Activated naive CD4-positive, alpha-beta T cell treated with anti-CD3 and anti-CD28 coated beads, Interleukin-2, amount 10 ng/mL, durations not matched to agents 7 days and 5 days (primary cell): ENCODE measurements at regions not wholly inside any gene's neighbourhood (a gene's known extent, or its start where the extent isn't known, plus 50 kb on each side); places are given as distances from the start of the nearest gene placed in this dataset.

ENCODE experiments used
- CTCF ChIA-PET: fragments of 350-600 bp; sonication (Branson Sonifier 250); formaldehyde crosslinking; loops from one replicate; lab custom pipeline; 2021; ENCODE audit warnings: antibody characterized with exemption; lab: Charles Lee
- DNase-seq: peaks from one replicate; pipeline ENCODE4 v3.0.0-alpha.2; 2020
- H3K27ac Mint-ChIP-seq: one replicate; pipeline ENCODE4 v1.8.0; 2021; ENCODE audit warnings: mild to moderate bottlenecking, moderate library complexity, mixed read lengths
- H3K27me3 Mint-ChIP-seq: one replicate; pipeline ENCODE4 v1.8.0; 2021; ENCODE audit warnings: mild to moderate bottlenecking, mixed read lengths
- H3K36me3 Mint-ChIP-seq: one replicate; pipeline ENCODE4 v1.8.0; 2021; ENCODE audit warnings: mixed read lengths
- H3K4me1 Mint-ChIP-seq: one replicate; pipeline ENCODE4 v1.8.0; 2021; ENCODE audit warnings: mixed read lengths
- H3K4me3 Mint-ChIP-seq: one replicate; pipeline ENCODE4 v1.8.0; 2021; ENCODE audit warnings: mild to moderate bottlenecking, moderate library complexity, mixed read lengths
- H3K9me3 Mint-ChIP-seq: one replicate; pipeline ENCODE4 v1.8.0; 2021; ENCODE audit warnings: mixed read lengths

GRCh38 chr1:177442584-177442983, 271.8 kb downstream of the BRINP2 start:
- DNase-seq, result no peak
- no peaks in the 10 kb centered on the region for H3K4me1 Mint-ChIP-seq
- H3K4me3 Mint-ChIP-seq, result no peak overlapping the region
- no peaks in the 10 kb centered on the region for H3K9me3 Mint-ChIP-seq
- no peaks in the 10 kb centered on the region for H3K27me3 Mint-ChIP-seq
- H3K36me3 Mint-ChIP-seq, result no peaks in the 10 kb centered on the region
- CTCF ChIA-PET, result no interaction called here
- H3K27ac Mint-ChIP-seq, result no peak overlapping the region

DNA sequence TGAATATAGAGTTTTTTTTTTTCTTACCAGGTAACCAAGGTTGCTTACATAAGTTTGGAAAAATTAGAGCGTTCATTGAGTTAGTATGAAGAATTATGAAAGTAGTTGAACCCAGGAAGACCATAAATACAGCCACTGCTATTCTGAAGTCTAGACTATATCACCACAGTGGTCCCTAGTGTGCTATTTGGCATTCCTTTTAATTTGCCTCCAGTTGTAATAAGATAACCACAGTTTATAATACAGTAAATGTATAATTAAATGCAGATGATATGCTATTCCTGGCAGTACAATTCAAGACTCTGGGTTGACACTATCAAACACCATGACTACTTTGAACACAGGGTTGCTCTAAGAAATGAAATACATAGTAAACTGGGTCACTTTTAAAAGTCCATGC, 270.5 kb downstream of the BRINP2 start:
- Mint-ChIP-seq H3K9me3 (no peaks in the 10 kb centered on the region), H3K4me1 (no peaks in the 10 kb centered on the region), H3K36me3 (no peaks in the 10 kb centered on the region), H3K27ac (no peak overlapping the region), H3K4me3 (no peak overlapping the region), H3K27me3 (no peaks in the 10 kb centered on the region)
- DNase-seq, result no peak
- CTCF ChIA-PET, result no interaction called here

DNA sequence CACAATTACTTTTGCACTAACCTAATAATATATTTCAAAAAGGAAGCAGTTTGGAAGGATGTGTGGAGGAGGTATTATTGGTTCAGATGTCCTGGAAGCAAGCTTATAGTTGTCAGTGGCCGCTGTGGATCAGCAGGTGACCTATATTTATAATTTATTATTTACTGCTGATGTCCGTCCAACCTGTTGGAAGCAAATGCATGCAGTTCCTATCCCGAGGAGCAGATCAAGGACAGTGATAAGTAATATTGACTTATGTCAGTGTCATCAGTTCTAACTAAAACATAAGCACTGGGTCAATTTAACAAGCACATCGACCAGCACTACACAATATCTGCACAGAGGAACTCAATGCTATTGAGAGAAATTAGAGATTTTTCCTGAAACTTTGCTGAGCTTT, 270.1 kb downstream of the BRINP2 start:
- no peak for DNase-seq
- H3K27me3 Mint-ChIP-seq, result no peaks in the 10 kb centered on the region
- CTCF ChIA-PET, result no interaction called here
- no peaks in the 10 kb centered on the region for H3K36me3 Mint-ChIP-seq
- no peaks in the 10 kb centered on the region for H3K4me1 Mint-ChIP-seq
- no peaks in the 10 kb centered on the region for H3K9me3 Mint-ChIP-seq
- no peak overlapping the region for H3K27ac Mint-ChIP-seq
- no peak overlapping the region for H3K4me3 Mint-ChIP-seq

DNA sequence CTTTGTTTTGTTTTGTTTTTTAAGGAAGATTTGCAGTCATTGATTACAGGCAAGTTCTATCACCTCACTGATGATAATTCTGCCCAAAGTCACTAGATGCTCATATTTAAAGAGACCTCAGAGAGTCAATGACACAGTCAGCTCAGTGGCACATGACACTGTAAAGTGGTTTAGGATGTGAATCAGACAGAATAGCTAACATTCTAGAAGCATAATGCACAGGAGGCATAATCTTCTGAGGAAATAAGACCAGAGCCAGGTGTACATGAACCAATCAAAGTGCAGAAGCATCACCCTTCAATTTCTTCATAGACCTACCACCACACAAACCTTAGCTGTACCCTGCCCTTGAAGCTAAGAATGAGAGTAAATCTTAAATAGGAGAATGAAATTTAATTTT, 268.5 kb downstream of the BRINP2 start:
- Mint-ChIP-seq H3K4me3 (no peak overlapping the region), H3K4me1 (no peaks in the 10 kb centered on the region), H3K9me3 (no peaks in the 10 kb centered on the region), H3K27ac (no peak overlapping the region), H3K36me3 (no peaks in the 10 kb centered on the region), H3K27me3 (no peaks in the 10 kb centered on the region)
- CTCF ChIA-PET, result no interaction called here
- DNase-seq, result no peak

GRCh38 chr1:177435364-177435763, 264.6 kb downstream of the BRINP2 start:
- no peak overlapping the region for H3K4me3 Mint-ChIP-seq
- CTCF ChIA-PET, result no interaction called here
- H3K4me1 Mint-ChIP-seq, result no peaks in the 10 kb centered on the region
- H3K27me3 Mint-ChIP-seq, result no peaks in the 10 kb centered on the region
- no peak overlapping the region for H3K27ac Mint-ChIP-seq
- no peaks in the 10 kb centered on the region for H3K36me3 Mint-ChIP-seq
- no peaks in the 10 kb centered on the region for H3K9me3 Mint-ChIP-seq
- no peak for DNase-seq

DNA sequence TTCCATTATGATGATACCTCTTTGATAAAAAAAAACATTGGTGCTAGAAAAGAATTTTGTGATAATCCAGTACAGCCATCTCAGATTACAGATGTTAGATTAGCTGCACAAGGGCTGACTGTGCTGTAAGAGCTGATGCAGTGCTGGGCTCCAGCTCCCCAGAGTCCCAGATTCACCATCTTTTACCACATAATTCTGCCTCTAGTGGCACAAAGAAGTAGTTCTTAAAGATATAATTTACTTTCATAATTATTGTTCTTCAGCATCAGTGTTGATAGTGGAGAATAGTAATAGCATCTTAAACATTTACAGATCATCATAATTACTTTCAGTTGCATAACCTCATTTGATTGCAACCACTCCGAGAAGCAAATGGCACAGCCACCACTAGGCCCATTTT, 262.1 kb downstream of the BRINP2 start:
- H3K9me3 Mint-ChIP-seq, result no peaks in the 10 kb centered on the region
- no peak overlapping the region for H3K27ac Mint-ChIP-seq
- CTCF ChIA-PET, result no interaction called here
- H3K27me3 Mint-ChIP-seq, result no peaks in the 10 kb centered on the region
- H3K4me3 Mint-ChIP-seq, result no peak overlapping the region
- no peaks in the 10 kb centered on the region for H3K4me1 Mint-ChIP-seq
- DNase-seq, result no peak
- no peaks in the 10 kb centered on the region for H3K36me3 Mint-ChIP-seq

DNA sequence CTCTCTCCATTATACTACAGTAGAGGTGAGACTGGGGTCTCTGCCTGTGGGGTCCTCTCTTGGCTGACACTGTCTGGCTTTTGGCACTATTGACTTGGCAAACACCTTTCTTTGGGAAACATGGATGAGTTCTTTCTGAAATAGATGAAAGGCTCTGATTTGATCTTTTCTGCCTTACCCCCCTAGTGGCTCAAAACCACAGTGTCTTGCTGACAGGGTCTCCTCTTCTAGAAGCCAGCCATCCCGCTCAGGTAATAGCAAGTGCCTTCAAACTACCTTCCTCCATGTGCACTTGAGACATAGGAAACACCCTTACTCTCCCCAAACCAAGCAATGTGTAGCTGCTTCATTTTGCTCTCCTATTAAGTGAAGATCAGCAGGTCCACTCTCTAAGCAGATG, 260.4 kb downstream of the BRINP2 start:
- Mint-ChIP-seq H3K36me3 (no peaks in the 10 kb centered on the region), H3K27me3 (no peaks in the 10 kb centered on the region), H3K4me3 (no peak overlapping the region), H3K4me1 (no peaks in the 10 kb centered on the region), H3K27ac (no peak overlapping the region), H3K9me3 (no peaks in the 10 kb centered on the region)
- no peak for DNase-seq
- CTCF ChIA-PET, result no interaction called here

GRCh38 chr1:177429234-177429633, 258.5 kb downstream of the BRINP2 start:
- Mint-ChIP-seq H3K36me3 (no peaks in the 10 kb centered on the region), H3K4me3 (no peak overlapping the region), H3K27me3 (no peaks in the 10 kb centered on the region), H3K4me1 (no peaks in the 10 kb centered on the region), H3K9me3 (no peaks in the 10 kb centered on the region), H3K27ac (no peak overlapping the region)
- DNase-seq, result no peak
- CTCF ChIA-PET, result no interaction called here

- H3K27me3 Mint-ChIP-seq, result no peaks in the 10 kb centered on the region
- no peak for DNase-seq
- H3K9me3 Mint-ChIP-seq, result no peaks in the 10 kb centered on the region
- H3K27ac Mint-ChIP-seq, result no peak overlapping the region
- H3K36me3 Mint-ChIP-seq, result no peaks in the 10 kb centered on the region
- CTCF ChIA-PET, result no interaction called here
- H3K4me3 Mint-ChIP-seq, result no peak overlapping the region
- no peaks in the 10 kb centered on the region for H3K4me1 Mint-ChIP-seq
These were observed 257.1 kb downstream of the BRINP2 start for GRCh38 chr1:177427811-177428210.

- no peaks in the 10 kb centered on the region for H3K4me1 Mint-ChIP-seq
- H3K27me3 Mint-ChIP-seq, result no peaks in the 10 kb centered on the region
- no peak overlapping the region for H3K27ac Mint-ChIP-seq
- DNase-seq, result no peak
- no peak overlapping the region for H3K4me3 Mint-ChIP-seq
- CTCF ChIA-PET, result no interaction called here
- H3K36me3 Mint-ChIP-seq, result no peaks in the 10 kb centered on the region
- H3K9me3 Mint-ChIP-seq, result no peaks in the 10 kb centered on the region
These were observed 255.7 kb downstream of the BRINP2 start for GRCh38 chr1:177426497-177426896.

DNA sequence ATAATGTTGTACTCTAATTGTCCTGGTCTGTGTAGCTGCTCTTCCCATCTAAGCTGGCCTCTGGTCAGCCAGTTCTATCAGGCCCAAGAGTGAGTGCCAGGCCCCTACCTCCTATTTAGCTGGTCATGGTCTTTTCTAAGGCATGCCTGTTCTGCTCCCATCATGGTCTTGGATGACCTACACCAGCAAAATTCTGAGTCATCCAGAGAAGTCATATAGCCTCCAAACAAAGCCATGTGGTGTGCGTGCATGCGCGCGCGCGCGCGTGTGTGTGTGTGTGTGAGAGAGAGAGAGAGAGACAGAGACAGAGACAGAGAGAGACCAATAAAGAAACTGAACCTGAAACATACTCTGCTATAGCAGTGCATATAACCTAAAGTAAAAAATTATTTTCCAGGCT, 254.4 kb downstream of the BRINP2 start:
- Mint-ChIP-seq H3K4me3 (no peak overlapping the region), H3K27ac (no peak overlapping the region), H3K27me3 (no peaks in the 10 kb centered on the region), H3K36me3 (no peaks in the 10 kb centered on the region), H3K4me1 (no peaks in the 10 kb centered on the region), H3K9me3 (no peaks in the 10 kb centered on the region)
- CTCF ChIA-PET, result no interaction called here
- DNase-seq, result no peak

- no peak overlapping the region for H3K4me3 Mint-ChIP-seq
- H3K27me3 Mint-ChIP-seq, result no peaks in the 10 kb centered on the region
- H3K4me1 Mint-ChIP-seq, result no peaks in the 10 kb centered on the region
- CTCF ChIA-PET, result no interaction called here
- no peaks in the 10 kb centered on the region for H3K36me3 Mint-ChIP-seq
- no peaks in the 10 kb centered on the region for H3K9me3 Mint-ChIP-seq
- DNase-seq, result no peak
- no peak overlapping the region for H3K27ac Mint-ChIP-seq
These were observed 254.0 kb downstream of the BRINP2 start for GRCh38 chr1:177424744-177425143.

GRCh38 chr1:177423090-177423489, 252.3 kb downstream of the BRINP2 start:
- no peak overlapping the region for H3K4me3 Mint-ChIP-seq
- no peak overlapping the region for H3K27ac Mint-ChIP-seq
- DNase-seq, result no peak
- H3K9me3 Mint-ChIP-seq, result no peaks in the 10 kb centered on the region
- H3K4me1 Mint-ChIP-seq, result no peaks in the 10 kb centered on the region
- H3K36me3 Mint-ChIP-seq, result no peaks in the 10 kb centered on the region
- H3K27me3 Mint-ChIP-seq, result no peaks in the 10 kb centered on the region
- CTCF ChIA-PET, result no interaction called here

- CTCF ChIA-PET, result no interaction called here
- H3K4me3 Mint-ChIP-seq, result no peak overlapping the region
- no peaks in the 10 kb centered on the region for H3K4me1 Mint-ChIP-seq
- H3K27ac Mint-ChIP-seq, result no peak overlapping the region
- H3K9me3 Mint-ChIP-seq, result peaks cover 1% of the 10 kb centered on the region
- no peaks in the 10 kb centered on the region for H3K36me3 Mint-ChIP-seq
- no peaks in the 10 kb centered on the region for H3K27me3 Mint-ChIP-seq
- no peak for DNase-seq
These were observed 243.3 kb downstream of the BRINP2 start for GRCh38 chr1:177413982-177414596.

DNA sequence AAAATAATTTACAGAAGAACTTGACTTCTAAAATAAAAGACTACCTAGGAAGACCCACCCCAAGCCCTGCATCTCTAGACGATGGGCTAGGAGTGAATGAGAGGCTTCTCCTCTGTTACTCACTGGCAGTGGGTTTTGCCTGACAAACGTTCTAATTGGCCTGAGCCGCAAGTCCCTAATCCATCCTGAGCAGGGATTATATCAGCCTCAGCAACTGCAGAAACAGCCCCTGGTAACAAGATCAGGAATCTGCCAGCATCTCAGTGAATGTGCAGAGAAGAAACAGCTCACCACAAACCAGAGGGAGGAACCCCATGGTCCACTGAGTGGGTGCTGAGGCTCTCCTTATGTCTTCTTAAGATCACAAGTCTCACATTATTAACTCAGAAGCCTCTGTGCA, 240.6 kb downstream of the BRINP2 start:
- H3K9me3 Mint-ChIP-seq, result peaks cover 13% of the 10 kb centered on the region
- H3K27me3 Mint-ChIP-seq, result no peaks in the 10 kb centered on the region
- H3K27ac Mint-ChIP-seq, result no peak overlapping the region
- DNase-seq, result no peak
- CTCF ChIA-PET, result no interaction called here
- no peaks in the 10 kb centered on the region for H3K4me1 Mint-ChIP-seq
- H3K4me3 Mint-ChIP-seq, result no peak overlapping the region
- no peaks in the 10 kb centered on the region for H3K36me3 Mint-ChIP-seq
